GM19238 (cell line): ENCODE measurements at regions not wholly inside any gene's neighbourhood (a gene's known extent, or its start where the extent isn't known, plus 50 kb on each side); places are given as distances from the start of the nearest gene placed in this dataset.

Experiments used
- DNase-seq: peaks from one replicate; pipeline ENCODE4 v3.0.0; 2011; ENCODE audit warnings: low spot score; ENCODE audit not compliant: insufficient read length

- DNase-seq = peak; percentile 34
These were observed 78.6 kb downstream of the ARF6 start for GRCh38 chr14:49971156-49972130.

GRCh38 chr14:49972131-49972671 is 79.3 kb downstream of the ARF6 start:
- DNase-seq = no peak

- no peak for DNase-seq
These were observed 79.9 kb downstream of the ARF6 start for GRCh38 chr14:49972823-49973222.

- DNase-seq = no peak
These were observed 82.4 kb downstream of the ARF6 start for GRCh38 chr14:49975276-49975675.

- DNase-seq = no peak
These were observed 82.9 kb downstream of the ARF6 start for GRCh38 chr14:49975799-49976198.

- DNase-seq = no peak
These were observed 84.4 kb downstream of the ARF6 start for GRCh38 chr14:49977126-49977841.

GRCh38 chr14:49980027-49980426 is 87.1 kb downstream of the ARF6 start:
- DNase-seq = no peak

- no peak for DNase-seq
These were observed 89.2 kb downstream of the ARF6 start for GRCh38 chr14:49982082-49982481.

- DNase-seq = no peak
These were observed 89.6 kb downstream of the ARF6 start for GRCh38 chr14:49982501-49982951.

GRCh38 chr14:49984424-49984823 is 91.5 kb downstream of the ARF6 start:
- DNase-seq = no peak

GRCh38 chr14:49986343-49987014 is 93.6 kb downstream of the ARF6 start:
- DNase-seq = no peak

GRCh38 chr14:49988080-49988990 is 95.5 kb downstream of the ARF6 start:
- DNase-seq = no peak

GRCh38 chr14:49989966-49990365 is 97.1 kb downstream of the ARF6 start:
- no peak for DNase-seq

- DNase-seq = no peak
These were observed 98.6 kb downstream of the ARF6 start for GRCh38 chr14:49991491-49991890.

GRCh38 chr14:49992036-49992435 is 99.2 kb downstream of the ARF6 start:
- DNase-seq = no peak

- no peak for DNase-seq
These were observed 99.6 kb downstream of the ARF6 start for GRCh38 chr14:49992448-49992847.

- DNase-seq = no peak
These were observed 100.0 kb downstream of the ARF6 start for GRCh38 chr14:49992901-49993339.

GRCh38 chr14:49993565-49993964 is 100.7 kb downstream of the ARF6 start:
- DNase-seq = no peak

GRCh38 chr14:49994951-49995561 is 102.2 kb downstream of the ARF6 start:
- no peak for DNase-seq

GRCh38 chr14:49997991-49998390 is 105.1 kb downstream of the ARF6 start:
- DNase-seq = no peak
